ENCODE measurements at regions not wholly inside any gene's neighbourhood (a gene's known extent, or its start where the extent isn't known, plus 50 kb on each side); places are given as distances from the start of the nearest gene placed in this dataset.
"Not testable (repeated sequence)": the region's sequence is repeated elsewhere in the genome, so short reads cannot be mapped to it uniquely, and the experiment has no call there.

DNA sequence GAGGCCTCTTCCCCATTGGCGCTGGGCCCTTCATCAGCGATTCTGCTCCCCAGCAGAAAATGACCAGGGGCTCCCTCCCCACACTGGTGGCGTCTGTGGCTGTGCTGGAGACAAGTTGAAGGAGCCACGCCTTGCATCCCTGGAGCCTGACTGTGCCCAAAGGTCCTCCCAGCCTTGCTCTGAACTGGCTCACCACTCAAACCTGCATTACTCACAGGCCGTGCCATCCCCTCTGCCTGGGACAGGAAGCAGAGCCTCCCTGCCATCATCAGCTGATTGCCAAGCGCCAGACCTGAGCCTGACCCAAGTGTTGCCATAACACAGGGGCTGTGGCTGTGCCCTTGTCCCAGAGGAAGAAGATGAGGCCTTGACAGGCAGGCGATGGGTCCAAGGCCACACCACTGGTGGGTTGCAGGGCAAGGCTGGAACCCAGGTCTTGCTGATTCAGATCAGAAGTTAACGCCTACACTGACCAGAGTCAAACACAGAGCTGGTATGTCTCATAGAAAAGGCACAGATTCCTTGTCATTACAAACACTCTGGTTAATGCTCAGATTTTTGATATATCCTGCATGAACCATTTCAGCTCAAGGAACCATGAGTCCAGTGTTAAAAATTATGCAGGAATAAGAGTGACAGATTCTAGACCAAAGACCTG is 151.1 kb downstream of the BCL2L11 start:
- not testable (repeated sequence) for H3K4me2 ChIP-seq (ENCODE audit: insufficient read depth, insufficient read length, low read length); H2AFZ ChIP-seq (ENCODE audit: low read length)

DNA sequence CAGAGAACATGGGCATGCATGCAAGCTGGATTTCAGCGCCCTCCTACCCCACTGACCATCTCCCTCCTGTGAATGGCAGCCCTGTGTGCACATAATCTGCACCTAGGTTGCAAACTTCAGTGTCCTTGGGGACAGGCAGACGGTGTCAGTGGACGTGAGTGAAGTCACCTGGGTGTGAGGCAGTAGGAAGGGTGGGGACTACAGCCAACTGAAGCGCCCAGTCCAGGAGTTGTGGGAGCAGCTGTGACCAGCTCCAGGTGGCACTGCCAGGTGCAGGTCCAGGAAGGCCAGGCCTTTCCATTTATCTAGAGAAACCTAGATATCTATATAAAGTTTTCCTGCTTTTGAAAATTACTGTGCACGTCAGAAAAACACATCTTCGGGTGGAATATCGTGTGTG is 152.3 kb downstream of the BCL2L11 start:
- H3K79me2 ChIP-seq (ENCODE audit: insufficient read depth, low read length); H2BK12ac ChIP-seq (ENCODE audit: insufficient read length, low read depth, low read length); H4K20me1 ChIP-seq (ENCODE audit: control insufficient read depth, insufficient read depth, insufficient read length); H3K27ac Mint-ChIP-seq; H2BK15ac ChIP-seq (ENCODE audit: low read depth, low read length); H3K9me3 Mint-ChIP-seq; H2BK5ac ChIP-seq (ENCODE audit: insufficient read length, low read length); H3K4ac ChIP-seq (ENCODE audit: low read depth, low read length); H3K4me2 ChIP-seq (ENCODE audit: insufficient read depth, insufficient read length, low read length); H3K27me3 ChIP-seq (ENCODE audit: insufficient read depth, low read length); H4K91ac ChIP-seq (ENCODE audit: insufficient read length, low read depth, low read length); DNase-seq; H2BK20ac ChIP-seq (ENCODE audit: low read depth, low read length, poor library complexity, severe bottlenecking); H3K9ac ChIP-seq (ENCODE audit: extremely low read depth, insufficient read length, low read length); H3K27ac ChIP-seq (ENCODE audit: insufficient read length, low read depth, low read length); H3K36me3 Mint-ChIP-seq (ENCODE audit: insufficient read depth in 1 of 3, low read depth in 3 of 3); H3K23ac ChIP-seq (ENCODE audit: insufficient read length, low read depth, low read length); H2AFZ ChIP-seq (ENCODE audit: low read length); H3K4me1 ChIP-seq (ENCODE audit: insufficient read depth, low read length); H2AK5ac ChIP-seq (ENCODE audit: insufficient read length, low read length); H4K5ac ChIP-seq (ENCODE audit: insufficient read length, low read depth, low read length); H3K14ac ChIP-seq (ENCODE audit: insufficient read depth, low read length); H3K79me1 ChIP-seq (ENCODE audit: insufficient read depth, low read depth, low read length, poor library complexity, severe bottlenecking); H3K9me3 ChIP-seq (ENCODE audit: control insufficient read depth, low read depth, low read length); H3K18ac ChIP-seq (ENCODE audit: insufficient read length, low read depth, low read length); H3K4me1 Mint-ChIP-seq; H3K27me3 Mint-ChIP-seq (ENCODE audit: low read depth); H3K56ac ChIP-seq (ENCODE audit: insufficient read length, low read depth, low read length); H4K8ac ChIP-seq (replicated peaks; ENCODE audit: insufficient read length, low read depth, low read length); H3K4me3 Mint-ChIP-seq; H2BK120ac ChIP-seq (ENCODE audit: low read depth, low read length, poor library complexity, severe bottlenecking); H3T11ph ChIP-seq (ENCODE audit: low read length); H3K23me2 ChIP-seq (ENCODE audit: insufficient read length, low read depth, low read length, poor library complexity, severe bottlenecking): not testable (repeated sequence)
- no CpG with 5 or more reads among the region's 7 CpGs for WGBS (ENCODE audit: extremely low coverage, insufficient read length, low lambda C conversion rate)

More for the DNA sequence above, 151.1 kb downstream of the BCL2L11 start:
- not testable (repeated sequence) for H3K9me3 ChIP-seq (ENCODE audit: control insufficient read depth, low read depth, low read length); H3K23me2 ChIP-seq (ENCODE audit: insufficient read length, low read depth, low read length, poor library complexity, severe bottlenecking); H2BK5ac ChIP-seq (ENCODE audit: insufficient read length, low read length); H2BK15ac ChIP-seq (ENCODE audit: low read depth, low read length); H4K5ac ChIP-seq (ENCODE audit: insufficient read length, low read depth, low read length); H4K20me1 ChIP-seq (ENCODE audit: control insufficient read depth, insufficient read depth, insufficient read length); H3K27me3 Mint-ChIP-seq (ENCODE audit: low read depth); H4K8ac ChIP-seq (replicated peaks; ENCODE audit: insufficient read length, low read depth, low read length); H3K18ac ChIP-seq (ENCODE audit: insufficient read length, low read depth, low read length); H3K4me1 ChIP-seq (ENCODE audit: insufficient read depth, low read length); H2BK12ac ChIP-seq (ENCODE audit: insufficient read length, low read depth, low read length); H4K91ac ChIP-seq (ENCODE audit: insufficient read length, low read depth, low read length); H2BK120ac ChIP-seq (ENCODE audit: low read depth, low read length, poor library complexity, severe bottlenecking); H3K4me3 Mint-ChIP-seq; H2BK20ac ChIP-seq (ENCODE audit: low read depth, low read length, poor library complexity, severe bottlenecking); H3K56ac ChIP-seq (ENCODE audit: insufficient read length, low read depth, low read length); H3K27ac ChIP-seq (ENCODE audit: insufficient read length, low read depth, low read length); H3K4ac ChIP-seq (ENCODE audit: low read depth, low read length); H3K4me1 Mint-ChIP-seq; DNase-seq; H3K27me3 ChIP-seq (ENCODE audit: insufficient read depth, low read length); H3K9ac ChIP-seq (ENCODE audit: extremely low read depth, insufficient read length, low read length); H3T11ph ChIP-seq (ENCODE audit: low read length); H3K27ac Mint-ChIP-seq; H3K23ac ChIP-seq (ENCODE audit: insufficient read length, low read depth, low read length); H2AK5ac ChIP-seq (ENCODE audit: insufficient read length, low read length); H3K79me1 ChIP-seq (ENCODE audit: insufficient read depth, low read depth, low read length, poor library complexity, severe bottlenecking); H3K79me2 ChIP-seq (ENCODE audit: insufficient read depth, low read length); H3K9me3 Mint-ChIP-seq; H3K36me3 Mint-ChIP-seq (ENCODE audit: insufficient read depth in 1 of 3, low read depth in 3 of 3); H3K14ac ChIP-seq (ENCODE audit: insufficient read depth, low read length)
- WGBS (ENCODE audit: extremely low coverage, insufficient read length, low lambda C conversion rate): no CpG with 5 or more reads among the region's 8 CpGs

Measured in H9 (cell line).